ELF-1 (cell line): ENCODE measurements at regions not wholly inside any gene's neighbourhood (a gene's known extent, or its start where the extent isn't known, plus 50 kb on each side); places are given as distances from the start of the nearest gene placed in this dataset.
"Not testable (repeated sequence)": the region's sequence is repeated elsewhere in the genome, so short reads cannot be mapped to it uniquely, and the experiment has no call there.

Experiments
- DNase-seq: peaks from one replicate; pipeline ENCODE4 v3.0.0-alpha.2; 2016; ENCODE audit warnings: low read depth, low spot score

- no peak for DNase-seq
These were observed 368.9 kb upstream of the CTSO start for GRCh38 chr4:156322592-156322991.

DNA sequence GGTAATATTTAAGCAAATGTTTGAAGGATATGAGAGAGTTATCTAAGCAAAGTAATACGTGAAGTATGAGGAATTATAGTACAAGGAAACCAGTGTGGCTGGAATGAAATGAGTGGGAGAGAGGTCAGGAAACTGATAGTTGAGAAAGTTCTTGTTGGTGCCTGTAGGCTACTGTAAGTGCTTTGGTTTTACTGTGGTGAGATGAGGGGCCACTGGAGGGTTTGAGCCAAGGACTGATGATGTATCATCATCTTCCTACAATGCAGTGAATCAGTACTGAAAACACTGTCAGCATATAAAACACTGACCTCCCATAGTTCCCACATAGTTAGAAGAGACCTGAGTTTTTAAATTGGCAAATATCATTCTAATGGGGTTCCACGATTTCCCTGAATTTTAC lies 367.5 kb upstream of the CTSO start:
- no peak for DNase-seq

DNA sequence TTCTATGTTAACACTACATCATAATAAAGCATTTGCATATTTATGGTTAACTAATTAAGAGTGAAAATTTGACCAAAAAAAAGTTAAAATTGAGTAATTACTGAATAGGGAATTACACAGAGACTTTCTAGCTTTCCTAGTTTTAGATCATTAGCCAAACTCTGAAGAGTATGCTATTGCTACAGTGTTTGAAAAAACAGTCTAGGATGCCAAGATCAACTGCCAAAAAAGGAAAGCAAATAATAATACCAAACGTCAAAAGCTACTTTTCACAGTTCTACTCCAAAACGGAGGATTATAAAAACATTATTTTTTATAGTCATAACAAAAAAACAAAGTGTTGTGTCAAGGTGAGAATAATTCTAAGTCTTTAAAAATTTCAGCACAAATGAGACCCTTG lies 359.8 kb upstream of the CTSO start:
- no peak for DNase-seq

DNA sequence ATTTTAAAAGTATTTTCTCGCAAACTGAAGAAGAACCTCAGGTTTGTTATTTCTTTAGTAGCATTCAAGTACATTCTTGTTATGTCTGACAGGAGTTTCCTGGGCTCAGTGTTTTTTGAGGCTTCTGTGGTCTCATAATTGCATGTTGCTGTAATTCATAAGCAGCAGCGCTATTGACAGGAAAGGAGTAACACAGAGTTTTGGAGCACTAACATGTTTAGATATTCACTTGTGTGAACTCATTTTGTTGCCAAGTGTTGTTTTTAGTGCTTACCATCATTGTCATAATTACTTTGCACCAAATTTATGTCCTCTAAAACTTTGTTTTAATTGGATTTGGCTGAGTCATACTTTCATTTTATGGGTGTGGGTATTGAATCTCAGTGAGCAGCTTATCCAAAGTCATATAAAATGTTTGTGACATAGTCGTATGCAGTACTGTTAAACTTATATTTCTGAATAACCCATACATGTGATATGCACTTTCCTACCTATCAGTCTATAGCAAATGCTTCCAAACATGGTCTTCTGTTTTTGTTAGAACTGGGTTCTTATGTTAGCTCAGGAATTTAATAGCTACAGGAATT lies 358.7 kb upstream of the CTSO start:
- DNase-seq = no peak

DNA sequence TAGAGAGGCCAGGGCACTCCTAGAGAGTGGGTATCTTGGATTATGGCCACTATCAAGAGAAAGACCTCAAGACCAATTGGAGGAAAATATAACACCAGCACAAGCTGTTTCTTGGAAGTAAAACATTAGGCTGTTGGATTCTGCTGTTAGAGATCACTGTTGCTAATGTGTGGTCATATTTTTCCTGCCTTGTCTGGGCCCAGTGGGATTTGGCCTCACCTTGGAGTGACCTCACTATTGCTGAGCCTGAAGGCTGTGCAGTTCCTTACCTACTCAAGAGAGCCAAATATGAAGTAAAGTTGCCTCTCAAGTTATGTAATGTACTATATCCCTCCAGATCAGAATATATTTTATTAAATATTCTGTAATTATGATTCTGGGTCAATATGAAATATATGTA lies 355.4 kb upstream of the CTSO start:
- DNase-seq = no peak

- DNase-seq = no peak
These were observed 350.0 kb upstream of the CTSO start for GRCh38 chr4:156303708-156304107.

DNA sequence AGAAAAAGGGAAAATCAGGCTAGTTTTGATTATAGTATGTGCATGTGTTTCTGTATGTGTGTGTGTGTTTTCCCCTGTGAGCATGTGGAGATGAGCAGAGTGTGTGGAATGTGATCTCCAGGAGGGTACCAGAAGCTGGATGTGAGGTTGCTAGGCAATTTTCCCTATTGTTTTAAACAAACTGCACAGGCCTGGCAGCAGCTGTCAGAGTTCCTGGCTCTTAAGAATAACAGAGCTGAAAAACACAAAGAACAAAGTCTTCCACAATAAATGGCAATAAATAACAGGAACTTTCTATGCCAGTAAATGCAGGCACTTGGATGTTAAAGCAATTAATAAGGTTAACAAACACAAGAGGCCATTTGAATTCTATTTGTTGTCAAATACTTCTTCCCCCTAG lies 344.6 kb upstream of the CTSO start:
- DNase-seq = peak; percentile 15

- no peak for DNase-seq
These were observed 342.1 kb upstream of the CTSO start for GRCh38 chr4:156295676-156296195.

DNA sequence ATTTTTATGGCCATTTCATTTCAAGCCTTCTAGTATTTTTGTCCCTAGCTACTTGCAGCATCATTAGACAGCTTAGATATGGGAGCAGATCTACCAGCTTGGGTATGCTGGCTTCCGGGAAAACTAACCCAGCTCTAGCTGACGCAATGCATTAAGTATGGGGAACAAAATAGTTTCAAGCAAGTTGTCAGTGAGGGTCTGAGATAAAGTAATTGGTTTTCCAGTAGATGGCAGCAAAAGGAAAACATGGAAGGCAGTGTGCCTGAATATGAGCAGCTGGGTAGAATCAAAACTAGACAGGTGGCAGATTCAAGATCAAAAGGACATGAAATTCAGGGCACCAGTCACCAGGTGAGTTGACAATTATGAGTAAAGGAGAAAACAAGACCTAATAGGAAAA lies 340.9 kb upstream of the CTSO start:
- peak; percentile 61 for DNase-seq

DNA sequence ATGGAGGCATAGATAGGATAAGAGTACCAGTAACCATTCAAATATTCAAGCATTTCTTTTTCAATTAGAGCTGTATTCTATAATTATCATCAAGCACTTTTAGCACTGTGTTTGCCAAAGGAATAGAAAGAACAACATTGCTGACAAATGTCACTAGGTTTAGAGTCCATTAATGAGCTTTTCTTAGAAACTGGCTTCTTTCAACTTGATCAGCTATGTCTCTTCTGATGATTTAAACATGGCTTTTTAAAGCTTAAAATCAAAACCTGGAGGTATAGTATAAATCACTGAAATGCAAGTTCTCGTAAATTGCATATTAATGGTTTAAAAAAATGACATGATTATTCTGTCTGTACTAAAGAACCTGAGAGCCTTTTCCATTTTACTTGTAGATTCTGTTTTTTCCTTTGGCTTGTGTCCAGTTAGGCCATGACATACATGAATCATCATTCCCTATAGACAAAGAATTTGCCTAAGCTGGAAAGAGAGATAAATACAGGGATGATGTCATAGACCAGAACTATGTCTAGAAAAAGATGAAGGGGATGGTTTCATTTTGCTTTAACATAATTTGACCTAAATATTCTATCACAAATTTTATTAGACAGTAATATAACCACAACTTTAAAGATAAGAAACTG lies 340.1 kb upstream of the CTSO start:
- DNase-seq = no peak

- no peak for DNase-seq
These were observed 337.7 kb upstream of the CTSO start for GRCh38 chr4:156291317-156291716.

DNA sequence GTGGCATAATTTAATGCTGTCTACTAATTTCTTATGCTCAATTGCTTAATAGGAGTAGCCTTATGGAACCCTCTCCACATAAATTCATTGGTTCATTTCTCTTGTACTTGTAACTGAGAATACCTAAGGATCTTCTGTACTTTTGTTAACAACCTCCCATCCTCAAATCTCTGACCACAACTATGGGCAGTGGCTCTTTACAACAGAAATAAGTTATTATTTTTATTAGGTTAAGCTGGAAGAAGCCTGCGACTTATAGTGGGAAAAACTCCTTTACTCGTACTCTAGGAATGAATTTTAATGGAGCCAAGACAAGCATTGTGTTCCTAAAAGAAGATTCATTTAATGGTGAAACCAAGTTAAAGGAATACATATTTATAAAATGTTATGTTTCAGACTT lies 337.1 kb upstream of the CTSO start:
- DNase-seq = no peak

- DNase-seq = not testable (repeated sequence)
These were observed 336.4 kb upstream of the CTSO start for GRCh38 chr4:156290026-156290425.

- no peak for DNase-seq
These were observed 327.0 kb upstream of the CTSO start for GRCh38 chr4:156280686-156281085.

DNA sequence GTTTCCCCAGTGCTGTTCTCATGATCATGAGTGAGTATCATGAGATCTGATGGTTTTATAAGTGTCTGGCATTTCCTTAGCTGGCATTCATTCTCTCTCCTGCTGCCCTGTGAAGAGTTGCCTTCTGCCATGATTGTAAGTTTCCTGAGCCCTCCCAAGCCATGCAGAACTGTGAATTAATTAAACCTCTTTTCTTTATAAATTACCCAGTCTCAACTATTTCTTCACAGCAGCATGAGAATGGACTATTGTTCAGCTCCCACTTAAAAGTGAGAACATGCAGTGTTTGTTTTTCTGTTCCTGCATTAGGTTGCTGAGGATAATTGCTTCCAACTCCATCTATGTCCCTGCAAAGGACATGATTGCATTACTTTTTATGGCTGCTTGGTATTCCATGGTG lies 311.7 kb upstream of the CTSO start:
- no peak for DNase-seq

DNA sequence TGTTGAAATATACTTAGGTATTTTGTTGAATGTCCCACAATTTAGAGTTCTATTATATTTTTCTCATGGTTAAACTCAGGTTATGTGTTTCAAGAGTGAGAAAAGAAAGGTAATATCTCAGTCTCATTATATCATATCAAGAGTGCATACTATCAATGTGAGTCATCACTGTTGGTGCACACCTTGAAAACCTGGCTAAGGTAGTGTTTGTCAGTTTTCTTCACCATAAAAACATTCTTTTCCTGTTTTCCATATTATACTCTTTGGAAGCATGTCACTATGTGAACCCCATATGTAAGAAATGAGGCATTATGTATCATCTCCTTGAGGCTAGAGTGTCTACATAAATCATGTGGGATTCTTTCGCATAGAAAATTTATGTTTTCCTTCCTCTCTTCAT lies 307.6 kb upstream of the CTSO start:
- no peak for DNase-seq

- DNase-seq = no peak
These were observed 301.8 kb upstream of the CTSO start for GRCh38 chr4:156255230-156256007.

GRCh38 chr4:156252358-156252921 lies 298.8 kb upstream of the CTSO start:
- no peak for DNase-seq

DNA sequence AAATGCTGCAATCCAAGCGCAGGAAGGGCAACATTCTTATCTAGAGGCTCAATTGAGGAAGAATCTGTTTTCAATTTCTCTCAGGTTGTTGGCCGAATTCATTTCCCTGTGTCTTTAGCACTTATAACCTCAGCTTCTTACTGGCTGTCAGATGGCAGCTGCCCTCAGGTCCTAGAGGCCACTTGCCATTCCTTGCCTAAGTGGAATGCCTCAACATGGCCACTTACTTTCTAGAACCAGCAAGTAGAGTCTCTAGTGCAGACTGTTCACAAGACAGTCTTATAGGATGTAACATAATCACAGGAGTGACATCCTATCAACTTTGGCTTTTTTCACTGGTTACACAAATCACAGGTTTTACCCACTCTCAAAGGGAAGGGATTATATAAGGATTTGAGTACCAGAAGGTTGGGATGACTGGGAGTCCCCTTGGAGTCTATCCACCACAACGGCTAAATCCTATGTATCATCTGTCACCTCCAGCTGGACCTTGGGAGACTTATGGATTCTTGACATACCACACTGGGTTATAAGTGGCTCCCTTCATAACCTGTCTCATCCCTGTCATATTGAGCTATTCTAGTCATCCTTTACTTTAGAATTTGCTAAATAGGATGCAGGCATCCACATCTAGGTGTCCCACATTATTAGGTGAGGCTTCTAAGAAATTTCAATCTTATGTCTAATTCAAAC lies 297.9 kb upstream of the CTSO start:
- no peak for DNase-seq

DNA sequence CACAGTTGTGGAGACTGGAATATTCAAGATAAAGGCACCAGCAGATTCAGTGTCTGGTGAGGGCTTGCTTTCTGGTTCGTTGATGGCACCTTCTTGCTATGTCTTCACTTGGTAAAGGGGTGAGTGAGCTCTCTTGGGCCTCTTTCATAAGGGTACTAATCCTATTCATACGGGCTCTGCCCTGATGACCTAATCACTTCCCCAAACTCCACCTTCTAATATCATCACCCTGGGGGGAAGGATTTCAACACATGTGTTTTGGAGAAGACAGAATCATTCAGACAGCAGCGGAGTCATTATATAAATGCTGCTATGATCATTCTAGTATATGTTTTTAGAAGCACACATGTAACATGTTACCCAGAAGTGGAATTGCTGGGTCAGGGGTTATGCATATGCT lies 295.3 kb upstream of the CTSO start:
- no peak for DNase-seq

DNA sequence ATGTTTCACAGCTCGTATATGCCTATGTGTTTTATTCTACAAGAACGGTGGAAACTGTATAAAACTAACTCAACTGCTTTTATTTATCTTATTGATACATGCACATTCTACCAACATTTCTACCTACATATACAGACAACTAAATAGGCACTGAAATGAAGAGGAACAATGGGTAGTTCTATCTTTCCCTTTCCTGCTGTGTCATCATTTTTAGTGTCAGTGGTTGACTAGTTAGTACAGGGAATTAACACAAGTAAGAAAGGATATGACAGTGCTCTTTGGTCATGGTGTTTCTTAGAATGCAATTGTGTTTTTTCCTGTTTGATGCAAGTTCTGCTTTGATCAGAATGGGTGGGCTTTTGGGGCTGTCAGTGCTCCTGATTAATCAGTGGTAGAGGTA lies 293.8 kb upstream of the CTSO start:
- DNase-seq = no peak

GRCh38 chr4:156243015-156243414 lies 289.3 kb upstream of the CTSO start:
- no peak for DNase-seq
